ENCODE measurements at regions not wholly inside any gene's neighbourhood (a gene's known extent, or its start where the extent isn't known, plus 50 kb on each side); places are given as distances from the start of the nearest gene placed in this dataset.
"Not testable (repeated sequence)": the region's sequence is repeated elsewhere in the genome, so short reads cannot be mapped to it uniquely, and the experiment has no call there.

GRCh38 chr13:91045351-91046034 is 302.0 kb upstream of the MIR17HG start:
- H3K27me3 Mint-ChIP-seq: no peaks in the 10 kb centered on the region
- H3K36me3 Mint-ChIP-seq: no peaks in the 10 kb centered on the region
- H3K9me3 Mint-ChIP-seq: peaks cover 5% of the 10 kb centered on the region
- H3K27ac Mint-ChIP-seq: no peak overlapping the region
- no peak overlapping the region for H3K4me3 Mint-ChIP-seq
- no peaks in the 10 kb centered on the region for H3K4me1 Mint-ChIP-seq

GRCh38 chr13:91046715-91047327 is 300.7 kb upstream of the MIR17HG start:
- peaks cover 5% of the 10 kb centered on the region for H3K9me3 Mint-ChIP-seq
- H3K36me3 Mint-ChIP-seq: no peaks in the 10 kb centered on the region
- H3K27ac Mint-ChIP-seq: no peak overlapping the region
- no peaks in the 10 kb centered on the region for H3K4me1 Mint-ChIP-seq
- no peaks in the 10 kb centered on the region for H3K27me3 Mint-ChIP-seq
- no peak overlapping the region for H3K4me3 Mint-ChIP-seq

- Mint-ChIP-seq H3K36me3 (no peaks in the 10 kb centered on the region), H3K9me3 (peaks cover 5% of the 10 kb centered on the region)
Measured at GRCh38 chr13:91050970-91051369, 296.5 kb upstream of the MIR17HG start.

GRCh38 chr13:91052876-91053275 is 294.6 kb upstream of the MIR17HG start:
- H3K4me3 Mint-ChIP-seq: no peak overlapping the region
- no peaks in the 10 kb centered on the region for H3K36me3 Mint-ChIP-seq
- no peaks in the 10 kb centered on the region for H3K27me3 Mint-ChIP-seq
- peaks cover 5% of the 10 kb centered on the region for H3K9me3 Mint-ChIP-seq
- no peak overlapping the region for H3K27ac Mint-ChIP-seq
- H3K4me1 Mint-ChIP-seq: no peaks in the 10 kb centered on the region

More at GRCh38 chr13:91050970-91051369, 296.5 kb upstream of the MIR17HG start:
- Mint-ChIP-seq H3K4me1 (no peaks in the 10 kb centered on the region), H3K4me3 (no peak overlapping the region), H3K27me3 (no peaks in the 10 kb centered on the region), H3K27ac (no peak overlapping the region)

GRCh38 chr13:91053318-91054065 is 294.0 kb upstream of the MIR17HG start:
- Mint-ChIP-seq H3K4me3 (no peak overlapping the region), H3K4me1 (no peaks in the 10 kb centered on the region), H3K27ac (no peak overlapping the region), H3K27me3 (no peaks in the 10 kb centered on the region), H3K36me3 (no peaks in the 10 kb centered on the region), H3K9me3 (peaks cover 5% of the 10 kb centered on the region)

GRCh38 chr13:91054902-91055301 is 292.6 kb upstream of the MIR17HG start:
- no peaks in the 10 kb centered on the region for H3K27me3 Mint-ChIP-seq
- H3K4me3 Mint-ChIP-seq: no peak overlapping the region
- no peaks in the 10 kb centered on the region for H3K4me1 Mint-ChIP-seq
- no peak overlapping the region for H3K27ac Mint-ChIP-seq
- no peaks in the 10 kb centered on the region for H3K36me3 Mint-ChIP-seq
- peaks cover 10% of the 10 kb centered on the region for H3K9me3 Mint-ChIP-seq

GRCh38 chr13:91056746-91057145 is 290.7 kb upstream of the MIR17HG start:
- Mint-ChIP-seq H3K9me3 (peaks cover 10% of the 10 kb centered on the region), H3K4me1 (no peaks in the 10 kb centered on the region), H3K27me3 (no peaks in the 10 kb centered on the region), H3K4me3 (no peak overlapping the region), H3K27ac (no peak overlapping the region), H3K36me3 (no peaks in the 10 kb centered on the region)

- not testable (repeated sequence) for H3K36me3 Mint-ChIP-seq, H3K27ac Mint-ChIP-seq, H3K4me1 Mint-ChIP-seq, H3K27me3 Mint-ChIP-seq, H3K4me3 Mint-ChIP-seq
- H3K9me3 Mint-ChIP-seq: peaks cover 10% of the 10 kb centered on the region
Measured at GRCh38 chr13:91057507-91057906, 290.0 kb upstream of the MIR17HG start.

- Mint-ChIP-seq H3K27me3 (no peaks in the 10 kb centered on the region), H3K27ac (no peak overlapping the region), H3K4me1 (no peaks in the 10 kb centered on the region), H3K36me3 (no peaks in the 10 kb centered on the region), H3K9me3 (peaks cover 10% of the 10 kb centered on the region), H3K4me3 (no peak overlapping the region)
Measured at GRCh38 chr13:91058066-91058465, 289.4 kb upstream of the MIR17HG start.

- H3K27ac Mint-ChIP-seq: no peak overlapping the region
- no peaks in the 10 kb centered on the region for H3K4me1 Mint-ChIP-seq
- H3K27me3 Mint-ChIP-seq: no peaks in the 10 kb centered on the region
- H3K36me3 Mint-ChIP-seq: no peaks in the 10 kb centered on the region
- H3K9me3 Mint-ChIP-seq: peaks cover 10% of the 10 kb centered on the region
- H3K4me3 Mint-ChIP-seq: no peak overlapping the region
Measured at GRCh38 chr13:91058919-91059318, 288.6 kb upstream of the MIR17HG start.

- no peak overlapping the region for H3K4me3 Mint-ChIP-seq
- H3K36me3 Mint-ChIP-seq: no peaks in the 10 kb centered on the region
- H3K9me3 Mint-ChIP-seq: no peaks in the 10 kb centered on the region
- H3K27me3 Mint-ChIP-seq: no peaks in the 10 kb centered on the region
- H3K4me1 Mint-ChIP-seq: no peaks in the 10 kb centered on the region
- no peak overlapping the region for H3K27ac Mint-ChIP-seq
Measured at GRCh38 chr13:91066745-91067144, 280.7 kb upstream of the MIR17HG start.

GRCh38 chr13:91072486-91072885 is 275.0 kb upstream of the MIR17HG start:
- Mint-ChIP-seq H3K4me3 (no peak overlapping the region), H3K27ac (no peak overlapping the region), H3K36me3 (no peaks in the 10 kb centered on the region), H3K9me3 (no peaks in the 10 kb centered on the region), H3K27me3 (no peaks in the 10 kb centered on the region), H3K4me1 (no peaks in the 10 kb centered on the region)

- Mint-ChIP-seq H3K4me3 (no peak overlapping the region), H3K36me3 (no peaks in the 10 kb centered on the region), H3K27me3 (no peaks in the 10 kb centered on the region), H3K27ac (no peak overlapping the region), H3K4me1 (no peaks in the 10 kb centered on the region), H3K9me3 (no peaks in the 10 kb centered on the region)
Measured at GRCh38 chr13:91074091-91074490, 273.4 kb upstream of the MIR17HG start.

- no peaks in the 10 kb centered on the region for H3K36me3 Mint-ChIP-seq
- no peaks in the 10 kb centered on the region for H3K9me3 Mint-ChIP-seq
- H3K27me3 Mint-ChIP-seq: no peaks in the 10 kb centered on the region
- no peaks in the 10 kb centered on the region for H3K4me1 Mint-ChIP-seq
- no peak overlapping the region for H3K4me3 Mint-ChIP-seq
- H3K27ac Mint-ChIP-seq: no peak overlapping the region
Measured at GRCh38 chr13:91076830-91077229, 270.7 kb upstream of the MIR17HG start.

GRCh38 chr13:91078093-91078679 is 269.3 kb upstream of the MIR17HG start:
- Mint-ChIP-seq H3K27ac (no peak overlapping the region), H3K9me3 (no peaks in the 10 kb centered on the region), H3K36me3 (no peaks in the 10 kb centered on the region), H3K4me3 (no peak overlapping the region), H3K4me1 (no peaks in the 10 kb centered on the region), H3K27me3 (no peaks in the 10 kb centered on the region)

- Mint-ChIP-seq H3K9me3 (no peaks in the 10 kb centered on the region), H3K27me3 (no peaks in the 10 kb centered on the region), H3K4me3 (no peak overlapping the region), H3K27ac (no peak overlapping the region), H3K4me1 (no peaks in the 10 kb centered on the region), H3K36me3 (no peaks in the 10 kb centered on the region)
Measured at GRCh38 chr13:91079176-91079575, 268.3 kb upstream of the MIR17HG start.

Data from activated naive CD4-positive, alpha-beta T cell treated with anti-CD3 and anti-CD28 coated beads, Interleukin-2, amount 50 U/mL, for 24 hours (primary cell).